ENCODE measurements at regions not wholly inside any gene's neighbourhood (a gene's known extent, or its start where the extent isn't known, plus 50 kb on each side); places are given as distances from the start of the nearest gene placed in this dataset.

GRCh38 chr13:106714271-106714982 lies 146.5 kb upstream of the ARGLU1 start:
- DNase-seq (ENCODE audit: low read depth in 4 of 4, low spot score in 3 of 4), result no peak

- DNase-seq (ENCODE audit: low read depth in 4 of 4, low spot score in 3 of 4), result no peak
Observed at GRCh38 chr13:106712381-106712780, 144.4 kb upstream of the ARGLU1 start.

- no peak for DNase-seq (ENCODE audit: low read depth in 4 of 4, low spot score in 3 of 4)
Observed at GRCh38 chr13:106710266-106710665, 142.3 kb upstream of the ARGLU1 start.

GRCh38 chr13:106709522-106709921 lies 141.6 kb upstream of the ARGLU1 start:
- no peak for DNase-seq (ENCODE audit: low read depth in 4 of 4, low spot score in 3 of 4)

- DNase-seq (ENCODE audit: low read depth in 4 of 4, low spot score in 3 of 4), result no peak
Observed at GRCh38 chr13:106702505-106702904, 134.6 kb upstream of the ARGLU1 start.

- DNase-seq (ENCODE audit: low read depth in 4 of 4, low spot score in 3 of 4), result no peak
Observed at GRCh38 chr13:106701771-106702341, 133.9 kb upstream of the ARGLU1 start.

- no peak for DNase-seq (ENCODE audit: low read depth in 4 of 4, low spot score in 3 of 4)
Observed at GRCh38 chr13:106700439-106700838, 132.5 kb upstream of the ARGLU1 start.

GRCh38 chr13:106700007-106700406 lies 132.1 kb upstream of the ARGLU1 start:
- no peak for DNase-seq (ENCODE audit: low read depth in 4 of 4, low spot score in 3 of 4)

GRCh38 chr13:106699311-106699710 lies 131.4 kb upstream of the ARGLU1 start:
- DNase-seq (ENCODE audit: low read depth in 4 of 4, low spot score in 3 of 4), result no peak

GRCh38 chr13:106696719-106697118 lies 128.8 kb upstream of the ARGLU1 start:
- DNase-seq (ENCODE audit: low read depth in 4 of 4, low spot score in 3 of 4), result no peak

- no peak for DNase-seq (ENCODE audit: low read depth in 4 of 4, low spot score in 3 of 4)
Observed at GRCh38 chr13:106696140-106696539, 128.2 kb upstream of the ARGLU1 start.

- DNase-seq (ENCODE audit: low read depth in 4 of 4, low spot score in 3 of 4), result no peak
Observed at GRCh38 chr13:106695139-106695538, 127.2 kb upstream of the ARGLU1 start.

GRCh38 chr13:106691861-106692260 lies 123.9 kb upstream of the ARGLU1 start:
- DNase-seq (ENCODE audit: low read depth in 4 of 4, low spot score in 3 of 4), result no peak

GRCh38 chr13:106691341-106691740 lies 123.4 kb upstream of the ARGLU1 start:
- peak in 1 of 4 donors; percentile 27 for DNase-seq (ENCODE audit: low read depth in 4 of 4, low spot score in 3 of 4)

GRCh38 chr13:106690779-106691178 lies 122.8 kb upstream of the ARGLU1 start:
- no peak for DNase-seq (ENCODE audit: low read depth in 4 of 4, low spot score in 3 of 4)

- no peak for DNase-seq (ENCODE audit: low read depth in 4 of 4, low spot score in 3 of 4)
Observed at GRCh38 chr13:106689906-106690305, 122.0 kb upstream of the ARGLU1 start.

GRCh38 chr13:106688940-106689339 lies 121.0 kb upstream of the ARGLU1 start:
- no peak for DNase-seq (ENCODE audit: low read depth in 4 of 4, low spot score in 3 of 4)

- no peak for DNase-seq (ENCODE audit: low read depth in 4 of 4, low spot score in 3 of 4)
Observed at GRCh38 chr13:106686163-106686562, 118.2 kb upstream of the ARGLU1 start.

GRCh38 chr13:106685143-106685542 lies 117.2 kb upstream of the ARGLU1 start:
- DNase-seq (ENCODE audit: low read depth in 4 of 4, low spot score in 3 of 4), result no peak

- no peak for DNase-seq (ENCODE audit: low read depth in 4 of 4, low spot score in 3 of 4)
Observed at GRCh38 chr13:106683918-106684317, 116.0 kb upstream of the ARGLU1 start.

GRCh38 chr13:106683179-106683578 lies 115.2 kb upstream of the ARGLU1 start:
- DNase-seq (ENCODE audit: low read depth in 4 of 4, low spot score in 3 of 4), result no peak

- no peak for DNase-seq (ENCODE audit: low read depth in 4 of 4, low spot score in 3 of 4)
Observed at GRCh38 chr13:106681997-106682396, 114.1 kb upstream of the ARGLU1 start.

- DNase-seq (ENCODE audit: low read depth in 4 of 4, low spot score in 3 of 4), result no peak
Observed at GRCh38 chr13:106681536-106681935, 113.6 kb upstream of the ARGLU1 start.
